ENCODE measurements at regions not wholly inside any gene's neighbourhood (a gene's known extent, or its start where the extent isn't known, plus 50 kb on each side); places are given as distances from the start of the nearest gene placed in this dataset.

GRCh38 chr5:60360355-60360754, 339.6 kb downstream of the DEPDC1B start:
- ATAC-seq (no peak), DNase-seq (ENCODE audit: missing footprints) (no peak)
- intact Hi-C loops (cut with DNase I) = no loop called here

GRCh38 chr5:60357302-60357701, 342.7 kb downstream of the DEPDC1B start:
- intact Hi-C loops (cut with DNase I) = no loop called here
- DNase-seq (ENCODE audit: missing footprints) (no peak), ATAC-seq (no peak)

- ATAC-seq = no peak
- no peak for DNase-seq (ENCODE audit: missing footprints)
- intact Hi-C loops (cut with DNase I) = no loop called here
These were observed 343.2 kb downstream of the DEPDC1B start for GRCh38 chr5:60356745-60357144.

GRCh38 chr5:60355181-60355580, 344.8 kb downstream of the DEPDC1B start:
- intact Hi-C loops (cut with DNase I) = no loop called here
- DNase-seq (ENCODE audit: missing footprints) = no peak
- no peak for ATAC-seq

GRCh38 chr5:60354311-60354710, 345.7 kb downstream of the DEPDC1B start:
- intact Hi-C loops (cut with DNase I) = no loop called here
- ATAC-seq (no peak), DNase-seq (ENCODE audit: missing footprints) (no peak)

GRCh38 chr5:60352992-60353599, 346.9 kb downstream of the DEPDC1B start:
- intact Hi-C loops (cut with DNase I) = no loop called here
- ATAC-seq = no peak
- no peak for DNase-seq (ENCODE audit: missing footprints)

- intact Hi-C loops (cut with DNase I) = no loop called here
- no peak for DNase-seq (ENCODE audit: missing footprints)
- no peak for ATAC-seq
These were observed 349.2 kb downstream of the DEPDC1B start for GRCh38 chr5:60350794-60351193.

- no peak for DNase-seq (ENCODE audit: missing footprints)
- intact Hi-C loops (cut with DNase I) = no loop called here
- ATAC-seq = no peak
These were observed 350.0 kb downstream of the DEPDC1B start for GRCh38 chr5:60349891-60350415.

GRCh38 chr5:60346393-60346792, 353.6 kb downstream of the DEPDC1B start:
- DNase-seq (ENCODE audit: missing footprints) (no peak), ATAC-seq (no peak)
- intact Hi-C loops (cut with DNase I) = no loop called here

- ATAC-seq (no peak), DNase-seq (ENCODE audit: missing footprints) (no peak)
- intact Hi-C loops (cut with DNase I) = no loop called here
These were observed 356.9 kb downstream of the DEPDC1B start for GRCh38 chr5:60343102-60343501.

GRCh38 chr5:60340965-60341471, 358.9 kb downstream of the DEPDC1B start:
- ATAC-seq (no peak), DNase-seq (ENCODE audit: missing footprints) (no peak)
- intact Hi-C loops (cut with DNase I) = no loop called here

GRCh38 chr5:60340326-60340725, 359.6 kb downstream of the DEPDC1B start:
- intact Hi-C loops (cut with DNase I) = no loop called here
- no peak for ATAC-seq
- no peak for DNase-seq (ENCODE audit: missing footprints)

GRCh38 chr5:60339691-60340201, 360.2 kb downstream of the DEPDC1B start:
- ATAC-seq = peak; percentile 44
- DNase-seq (ENCODE audit: missing footprints) = no peak
- intact Hi-C loops (cut with DNase I) = no loop called here

GRCh38 chr5:60338846-60339245, 361.1 kb downstream of the DEPDC1B start:
- no peak for DNase-seq (ENCODE audit: missing footprints)
- intact Hi-C loops (cut with DNase I) = no loop called here
- no peak for ATAC-seq

- DNase-seq (ENCODE audit: missing footprints) = no peak
- no peak for ATAC-seq
- intact Hi-C loops (cut with DNase I) = no loop called here
These were observed 363.5 kb downstream of the DEPDC1B start for GRCh38 chr5:60336491-60336890.

GRCh38 chr5:60335913-60336312, 364.1 kb downstream of the DEPDC1B start:
- ATAC-seq = no peak
- intact Hi-C loops (cut with DNase I) = no loop called here
- DNase-seq (ENCODE audit: missing footprints) = no peak

- intact Hi-C loops (cut with DNase I) = no loop called here
- no peak for DNase-seq (ENCODE audit: missing footprints)
These were observed 365.7 kb downstream of the DEPDC1B start for GRCh38 chr5:60334281-60334713.

GRCh38 chr5:60333005-60333571, 366.9 kb downstream of the DEPDC1B start:
- intact Hi-C loops (cut with DNase I) = no loop called here

More at GRCh38 chr5:60334281-60334713, 365.7 kb downstream of the DEPDC1B start:
- ATAC-seq = no peak

GRCh38 chr5:60332244-60333004, 367.5 kb downstream of the DEPDC1B start:
- no peak for ATAC-seq
- DNase-seq (ENCODE audit: missing footprints) = no peak
- intact Hi-C loops (cut with DNase I) = no loop called here

More at GRCh38 chr5:60333005-60333571, 366.9 kb downstream of the DEPDC1B start:
- DNase-seq (ENCODE audit: missing footprints) (no peak), ATAC-seq (no peak)

- intact Hi-C loops (cut with DNase I) = no loop called here
- ATAC-seq (no peak), DNase-seq (ENCODE audit: missing footprints) (no peak)
These were observed 369.7 kb downstream of the DEPDC1B start for GRCh38 chr5:60330236-60330635.

Measured in Right ventricle myocardium inferior (tissue), 1 donor.